ENCODE measurements at regions not wholly inside any gene's neighbourhood (a gene's known extent, or its start where the extent isn't known, plus 50 kb on each side); places are given as distances from the start of the nearest gene placed in this dataset.
A peak's percentile ranks its signal among the peaks of the same experiment; 100 is the strongest.
"Not testable (repeated sequence)": the region's sequence is repeated elsewhere in the genome, so short reads cannot be mapped to it uniquely, and the experiment has no call there.

GRCh38 chr14:87241018-87241768 lies 751.8 kb downstream of the GALC start:
- Histone ChIP-seq H3K4me1 (ENCODE audit: control insufficient read depth, insufficient read depth, low read length) (no peaks in the 10 kb centered on the region), H3K9ac (ENCODE audit: low read depth, low read length) (no peak overlapping the region), H3K27ac (ENCODE audit: insufficient read depth, low read length) (no peak overlapping the region), H3K9me3 (ENCODE audit: control insufficient read depth, insufficient read depth, low read length) (no peaks in the 10 kb centered on the region), H2AK9ac (replicated peaks; ENCODE audit: low read depth, low read length, poor library complexity) (no peak overlapping the region), H3K14ac (replicated peaks; ENCODE audit: low read depth, low read length) (no peak overlapping the region), H2BK15ac (ENCODE audit: low read depth, low read length) (no peak overlapping the region), H3K56ac (ENCODE audit: extremely low read depth, insufficient read depth, low read length) (no peak overlapping the region), H4K91ac (ENCODE audit: insufficient read depth, low read depth, low read length) (no peak overlapping the region), H3K79me1 (ENCODE audit: low read depth in 1 of 2, low read length in 2 of 2) (no peaks in the 10 kb centered on the region), H3K27me3 (ENCODE audit: control insufficient read depth, insufficient read depth, low read length) (no peaks in the 10 kb centered on the region), H2BK20ac (ENCODE audit: low read depth, low read length) (no peak overlapping the region), H4K20me1 (ENCODE audit: insufficient read depth, low read length) (no peaks in the 10 kb centered on the region), H3K18ac (ENCODE audit: low read depth, low read length) (no peak overlapping the region), H3K9me1 (ENCODE audit: insufficient read depth, low read length) (no peaks in the 10 kb centered on the region), H4K5ac (ENCODE audit: low read depth, low read length) (no peak overlapping the region), H3K4me2 (ENCODE audit: low read depth, low read length) (no peak overlapping the region), H2BK5ac (ENCODE audit: low read depth, low read length, poor library complexity, severe bottlenecking) (no peak overlapping the region), H4K8ac (ENCODE audit: low read depth in 2 of 2, low read length in 2 of 2) (no peak overlapping the region), H3K23ac (ENCODE audit: low read depth, low read length) (no peak overlapping the region), H2AK5ac (ENCODE audit: low read depth, low read length) (no peak overlapping the region), H2AFZ (replicated peaks; ENCODE audit: low read length, poor library complexity) (no peak overlapping the region), H3K4ac (ENCODE audit: low read depth, low read length) (no peak overlapping the region), H2BK120ac (ENCODE audit: low read depth, low read length) (no peak overlapping the region), H3K4me3 (ENCODE audit: insufficient read depth, low read depth, low read length) (no peak overlapping the region), H3K36me3 (ENCODE audit: control insufficient read depth, insufficient read depth, low read length) (no peaks in the 10 kb centered on the region)
- dilution Hi-C loops (cut with HindIII; ENCODE audit: low sequenced_read_pairs, unreplicated experiment) (no loop called here), in situ Hi-C loops (cut with MboI; ENCODE audit: low sequenced_read_pairs) (no loop called here), intact Hi-C loops (cut with micrococcal nuclease) (no loop called here)
- ATAC-seq (ENCODE audit: low read depth) (no peak), DNase-seq (no peak)
- ChIA-PET CTCF (no interaction called here), POLR2A (ENCODE audit: unreplicated experiment) (no interaction called here)
- TF ChIP-seq MAFK (IDR thresholded peaks at IDR 0.05; ENCODE audit: low read depth, low read length) (peak; percentile 79), CTCF (conservative IDR thresholded peaks at IDR 0.05; ENCODE audit: low read depth, low read length) (no peak)
- BruUV-seq (replicated peaks): no TSS peak
- WGBS, 2 experiments (ENCODE audit: extremely low coverage in 2 of 2, insufficient read length in 1 of 2): no CpG with 5 or more reads among the region's 3 CpGs

DNA sequence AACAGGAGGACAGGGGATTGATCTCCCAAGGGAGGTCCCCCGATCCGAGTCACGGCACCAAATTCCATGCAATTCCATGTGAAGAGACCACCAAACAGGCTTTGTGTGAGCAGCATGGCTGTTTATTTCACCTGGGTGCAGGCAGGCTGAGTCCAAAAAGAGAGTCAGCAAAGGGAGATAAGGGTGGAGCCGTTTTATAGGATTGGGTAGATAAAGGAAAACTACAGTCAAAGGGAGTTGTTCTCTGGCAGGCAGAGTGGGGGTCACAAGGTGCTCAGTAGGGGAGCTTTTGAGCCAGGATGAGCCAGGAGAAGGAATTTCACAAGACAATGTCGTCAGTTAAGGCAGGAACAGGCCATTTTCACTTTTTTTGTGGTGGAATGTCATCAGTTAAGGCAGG lies 752.7 kb downstream of the GALC start:
- H2BK20ac ChIP-seq (ENCODE audit: low read depth, low read length); H3K4me3 ChIP-seq (ENCODE audit: insufficient read depth, low read depth, low read length); H4K8ac ChIP-seq (ENCODE audit: low read depth in 2 of 2, low read length in 2 of 2); H3K9ac ChIP-seq (ENCODE audit: low read depth, low read length); H4K91ac ChIP-seq (ENCODE audit: insufficient read depth, low read depth, low read length); H2BK5ac ChIP-seq (ENCODE audit: low read depth, low read length, poor library complexity, severe bottlenecking); H2AK5ac ChIP-seq (ENCODE audit: low read depth, low read length); H3K27ac ChIP-seq (ENCODE audit: insufficient read depth, low read length); H2AK9ac ChIP-seq (replicated peaks; ENCODE audit: low read depth, low read length, poor library complexity); H3K14ac ChIP-seq (replicated peaks; ENCODE audit: low read depth, low read length); H3K36me3 ChIP-seq (ENCODE audit: control insufficient read depth, insufficient read depth, low read length); DNase-seq; dilution Hi-C loops (cut with HindIII; ENCODE audit: low sequenced_read_pairs, unreplicated experiment); H3K4ac ChIP-seq (ENCODE audit: low read depth, low read length); H3K27me3 ChIP-seq (ENCODE audit: control insufficient read depth, insufficient read depth, low read length); H3K9me1 ChIP-seq (ENCODE audit: insufficient read depth, low read length); BruUV-seq (replicated peaks); intact Hi-C loops (cut with micrococcal nuclease); ATAC-seq (ENCODE audit: low read depth); H3K4me2 ChIP-seq (ENCODE audit: low read depth, low read length); H2AFZ ChIP-seq (replicated peaks; ENCODE audit: low read length, poor library complexity); H4K5ac ChIP-seq (ENCODE audit: low read depth, low read length); H4K20me1 ChIP-seq (ENCODE audit: insufficient read depth, low read length); H3K56ac ChIP-seq (ENCODE audit: extremely low read depth, insufficient read depth, low read length); H2BK15ac ChIP-seq (ENCODE audit: low read depth, low read length); H3K18ac ChIP-seq (ENCODE audit: low read depth, low read length); H3K23ac ChIP-seq (ENCODE audit: low read depth, low read length); H2BK120ac ChIP-seq (ENCODE audit: low read depth, low read length); in situ Hi-C loops (cut with MboI; ENCODE audit: low sequenced_read_pairs); H3K79me1 ChIP-seq (ENCODE audit: low read depth in 1 of 2, low read length in 2 of 2); H3K4me1 ChIP-seq (ENCODE audit: control insufficient read depth, insufficient read depth, low read length); H3K9me3 ChIP-seq (ENCODE audit: control insufficient read depth, insufficient read depth, low read length); CTCF ChIA-PET; POLR2A ChIA-PET (ENCODE audit: unreplicated experiment): not testable (repeated sequence)
- WGBS, 2 experiments (ENCODE audit: extremely low coverage in 2 of 2, insufficient read length in 1 of 2): 73% methylated on average over 3 of the region's 5 CpGs; no CpG with 5 or more reads in 1 of the 2 experiments

Measured in IMR-90 (cell line).